ENCODE measurements at regions not wholly inside any gene's neighbourhood (a gene's known extent, or its start where the extent isn't known, plus 50 kb on each side); places are given as distances from the start of the nearest gene placed in this dataset.

DNA sequence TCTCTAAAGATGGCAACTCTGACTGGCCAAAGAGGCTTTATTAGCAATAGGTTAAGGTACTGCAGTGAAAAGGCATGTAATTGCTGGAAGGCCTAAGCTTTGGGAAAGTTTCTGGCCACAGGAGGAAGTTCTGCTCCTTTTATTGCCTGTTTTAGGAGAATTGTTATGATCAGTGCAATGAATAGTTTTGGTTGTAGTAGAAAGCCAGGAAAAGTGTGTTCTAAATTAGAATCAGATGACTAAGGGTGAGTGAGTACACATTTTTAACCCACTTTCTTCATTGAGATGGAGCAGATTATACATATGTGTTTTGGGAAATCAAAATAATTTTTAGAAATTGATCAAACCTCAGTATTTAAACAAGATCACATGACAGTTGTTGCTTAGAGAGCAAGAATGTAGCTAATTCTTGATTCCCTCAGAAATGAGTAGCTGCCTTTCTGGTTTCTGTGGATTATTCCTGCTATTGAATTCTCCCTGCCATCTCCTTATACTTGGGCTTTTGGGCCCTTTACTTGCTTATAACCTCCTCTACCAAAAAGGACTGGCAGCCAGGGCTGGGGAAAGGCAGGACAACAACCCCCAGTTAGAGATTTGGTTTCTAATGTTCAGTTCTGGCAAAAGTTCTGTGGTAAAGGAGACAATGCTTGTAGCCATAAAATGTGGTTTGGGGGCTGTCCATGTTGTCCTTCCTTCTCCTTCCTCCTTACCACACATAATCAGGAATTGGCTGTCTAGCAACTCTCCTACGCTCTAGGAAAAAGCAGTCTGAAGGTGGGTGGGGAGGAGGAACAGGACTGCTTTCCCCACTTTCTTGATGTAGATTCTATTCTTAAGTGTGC lies 217.1 kb downstream of the SLC38A4 start:
- WGBS, 2 experiments (ENCODE audit: extremely low coverage in 1 of 2, insufficient coverage in 1 of 2, insufficient read length in 1 of 2, insufficient replicate concordance in 2 of 2, low coverage in 1 of 2, low lambda C conversion rate in 2 of 2, missing lambda C conversion rate in 1 of 2) = 94% methylated on average over 1 of the region's 1 CpG; no CpG with 5 or more reads in 1 of the 2 experiments
- POLR2A ChIA-PET (ENCODE audit: partially characterized antibody) = no interaction called here
- no peak for DNase-seq (ENCODE audit: low read depth in 1 of 2, low spot score in 2 of 2)
- CTCF ChIA-PET (ENCODE audit: partially characterized antibody) = interaction anchor here (1.2 kb wide), 1 partner anchor 53 kb away, joined by 3 read pairs; no protein-coding TSS in a partner anchor
- Histone ChIP-seq H3K14ac (ENCODE audit: insufficient read length) (no peak overlapping the region), H3K79me1 (ENCODE audit: low read depth, low read length) (no peaks in the 10 kb centered on the region), H3K36me3 (ENCODE audit: control insufficient read depth in 2 of 4, insufficient read depth in 4 of 4, low read length in 3 of 4) (no peaks in the 10 kb centered on the region; a peak in 1 of 8 replicates), H3K4me2 (ENCODE audit: insufficient read depth in 1 of 2, low read depth in 2 of 2, low read length in 2 of 2) (no peak overlapping the region), H3K9ac (replicated peaks in 1 of 4; ENCODE audit: extremely low read depth in 1 of 4, low read depth in 3 of 4, low read length in 3 of 4) (no peak overlapping the region), H3K27ac (ENCODE audit: low read depth, low read length) (no peak overlapping the region), H4K91ac (replicated peaks; ENCODE audit: insufficient read length, low read length) (no peak overlapping the region), H2BK12ac (ENCODE audit: low read depth, low read length) (no peak overlapping the region), H2BK5ac (ENCODE audit: low read depth, low read length) (no peak overlapping the region), H3K27me3 (replicated peaks in 1 of 4; ENCODE audit: control insufficient read depth in 3 of 4, extremely low read depth in 1 of 4, insufficient read depth in 3 of 4, low read length in 3 of 4) (no peaks in the 10 kb centered on the region), H3K23ac (ENCODE audit: insufficient read length) (no peak overlapping the region), H2BK15ac (ENCODE audit: low read length) (no peak overlapping the region), H4K20me1 (replicated peaks in 1 of 2; ENCODE audit: control insufficient read depth in 1 of 2, insufficient read depth in 2 of 2, low read length in 2 of 2) (no peaks in the 10 kb centered on the region), H3K4me1 (replicated peaks in 1 of 4; ENCODE audit: control insufficient read depth in 3 of 4, insufficient read depth in 4 of 4, low read length in 3 of 4) (0 out of 7 replicates have a peak, but pooled peaks cover 0 to 2% (median 0%) of the 10 kb centered on the region in 4 experiments), H2AFZ (ENCODE audit: low read length) (no peak overlapping the region), H3K9me3 (ENCODE audit: insufficient read depth in 2 of 2, low read depth in 1 of 2, low read length in 1 of 2) (no peaks in the 10 kb centered on the region), H4K8ac (ENCODE audit: extremely low read depth, insufficient read depth, low read length) (no peak overlapping the region), H3K4me3 (ENCODE audit: extremely low read depth in 1 of 4, insufficient read depth in 2 of 4, low read depth in 3 of 4, low read length in 4 of 4) (no peak overlapping the region), H3K79me2 (ENCODE audit: control insufficient read depth in 1 of 2, insufficient read depth in 2 of 2, low read length in 2 of 2) (no peaks in the 10 kb centered on the region), H2BK20ac (ENCODE audit: low read length) (no peak overlapping the region), H3K18ac (ENCODE audit: extremely low read depth, low read length) (no peak overlapping the region), H3K56ac (replicated peaks; ENCODE audit: insufficient read length, low read depth, low read length) (no peak overlapping the region), H4K5ac (ENCODE audit: insufficient read length, low read depth, low read length) (no peak overlapping the region), H3K4ac (replicated peaks; ENCODE audit: insufficient read length, low read depth, low read length) (no peak overlapping the region), H3K23me2 (ENCODE audit: low read depth, low read length) (no peaks in the 10 kb centered on the region), H2AK5ac (ENCODE audit: low read depth, low read length) (no peak overlapping the region), H2BK120ac (replicated peaks; ENCODE audit: low read depth, low read length) (no peak overlapping the region)
- no peak for FAIRE-seq
- TF ChIP-seq POLR2A (IDR thresholded peaks at IDR 0.05; ENCODE audit: control extremely low read depth in 1 of 2, low read depth in 2 of 2, low read length in 2 of 2) = no peak
- TF ChIP-seq, protein P1, sequence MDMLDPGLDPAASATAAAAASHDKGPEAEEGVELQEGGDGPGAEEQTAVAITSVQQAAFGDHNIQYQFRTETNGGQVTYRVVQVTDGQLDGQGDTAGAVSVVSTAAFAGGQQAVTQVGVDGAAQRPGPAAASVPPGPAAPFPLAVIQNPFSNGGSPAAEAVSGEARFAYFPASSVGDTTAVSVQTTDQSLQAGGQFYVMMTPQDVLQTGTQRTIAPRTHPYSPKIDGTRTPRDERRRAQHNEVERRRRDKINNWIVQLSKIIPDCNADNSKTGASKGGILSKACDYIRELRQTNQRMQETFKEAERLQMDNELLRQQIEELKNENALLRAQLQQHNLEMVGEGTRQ (IDR thresholded peaks at IDR 0.05; ENCODE audit: low read length) = no peak
- no peak for TF ChIP-seq TEAD4 (IDR thresholded peaks at IDR 0.05; ENCODE audit: low read depth, low read length)
- TF ChIP-seq SP4 (IDR thresholded peaks at IDR 0.05; ENCODE audit: low read length) = no peak
- TF ChIP-seq SIX5 (IDR thresholded peaks at IDR 0.05; ENCODE audit: low read depth, low read length) = no peak
- no peak for TF ChIP-seq TAF1 (IDR thresholded peaks at IDR 0.05; ENCODE audit: low read depth, low read length)
- TF ChIP-seq CTBP2 (IDR thresholded peaks at IDR 0.05; ENCODE audit: borderline replicate concordance, insufficient read depth, insufficient read length, low read length) = no peak
- no peak for TF ChIP-seq SAP30 (IDR thresholded peaks at IDR 0.05; ENCODE audit: insufficient read depth, insufficient replicate concordance, low read length)
- TF ChIP-seq PHF8 (conservative IDR thresholded peaks at IDR 0.05; ENCODE audit: low read depth, low read length) = no peak
- TF ChIP-seq BCL11A (IDR thresholded peaks at IDR 0.05; ENCODE audit: low read depth in 2 of 2, low read length in 2 of 2) = no peak
- no peak for TF ChIP-seq HDAC6 (IDR thresholded peaks at IDR 0.05; ENCODE audit: low read depth, low read length)
- no peak for TF ChIP-seq RAD21 (IDR thresholded peaks at IDR 0.05 in 1 of 2, conservative IDR thresholded peaks at IDR 0.05 in 1 of 2; ENCODE audit: low read depth in 2 of 2, low read length in 2 of 2)
